ENCODE measurements at regions not wholly inside any gene's neighbourhood (a gene's known extent, or its start where the extent isn't known, plus 50 kb on each side); places are given as distances from the start of the nearest gene placed in this dataset.

DNA sequence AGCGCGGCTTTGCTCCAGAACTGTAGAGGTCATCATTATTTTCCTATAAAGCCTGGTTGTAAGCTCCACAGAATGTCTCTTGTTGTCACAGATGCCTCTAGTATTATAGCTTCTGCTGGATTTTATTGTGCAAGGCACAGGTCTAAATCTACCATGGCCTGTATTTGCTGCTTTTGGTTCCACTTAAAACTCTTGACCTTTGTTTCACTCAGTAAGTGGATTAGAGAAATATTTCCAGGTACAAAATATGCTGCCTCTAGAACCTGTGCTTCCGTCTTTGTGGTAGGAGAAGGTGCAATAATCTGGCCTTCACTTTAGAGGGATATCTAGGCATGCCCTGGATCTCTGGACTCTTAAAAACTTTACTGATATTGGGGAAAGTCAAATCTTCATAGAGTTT lies 476.6 kb upstream of the CD180 start (continued):
- no peak for TF ChIP-seq CHD2 (IDR thresholded peaks at IDR 0.05; ENCODE audit: borderline replicate concordance, low read depth, low read length)
- TF ChIP-seq, protein P1, sequence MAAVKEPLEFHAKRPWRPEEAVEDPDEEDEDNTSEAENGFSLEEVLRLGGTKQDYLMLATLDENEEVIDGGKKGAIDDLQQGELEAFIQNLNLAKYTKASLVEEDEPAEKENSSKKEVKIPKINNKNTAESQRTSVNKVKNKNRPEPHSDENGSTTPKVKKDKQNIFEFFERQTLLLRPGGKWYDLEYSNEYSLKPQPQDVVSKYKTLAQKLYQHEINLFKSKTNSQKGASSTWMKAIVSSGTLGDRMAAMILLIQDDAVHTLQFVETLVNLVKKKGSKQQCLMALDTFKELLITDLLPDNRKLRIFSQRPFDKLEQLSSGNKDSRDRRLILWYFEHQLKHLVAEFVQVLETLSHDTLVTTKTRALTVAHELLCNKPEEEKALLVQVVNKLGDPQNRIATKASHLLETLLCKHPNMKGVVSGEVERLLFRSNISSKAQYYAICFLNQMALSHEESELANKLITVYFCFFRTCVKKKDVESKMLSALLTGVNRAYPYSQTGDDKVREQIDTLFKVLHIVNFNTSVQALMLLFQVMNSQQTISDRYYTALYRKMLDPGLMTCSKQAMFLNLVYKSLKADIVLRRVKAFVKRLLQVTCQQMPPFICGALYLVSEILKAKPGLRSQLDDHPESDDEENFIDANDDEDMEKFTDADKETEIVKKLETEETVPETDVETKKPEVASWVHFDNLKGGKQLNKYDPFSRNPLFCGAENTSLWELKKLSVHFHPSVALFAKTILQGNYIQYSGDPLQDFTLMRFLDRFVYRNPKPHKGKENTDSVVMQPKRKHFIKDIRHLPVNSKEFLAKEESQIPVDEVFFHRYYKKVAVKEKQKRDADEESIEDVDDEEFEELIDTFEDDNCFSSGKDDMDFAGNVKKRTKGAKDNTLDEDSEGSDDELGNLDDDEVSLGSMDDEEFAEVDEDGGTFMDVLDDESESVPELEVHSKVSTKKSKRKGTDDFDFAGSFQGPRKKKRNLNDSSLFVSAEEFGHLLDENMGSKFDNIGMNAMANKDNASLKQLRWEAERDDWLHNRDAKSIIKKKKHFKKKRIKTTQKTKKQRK (IDR thresholded peaks at IDR 0.05; ENCODE audit: low read depth, low read length): no peak
- TF ChIP-seq, protein P2, sequence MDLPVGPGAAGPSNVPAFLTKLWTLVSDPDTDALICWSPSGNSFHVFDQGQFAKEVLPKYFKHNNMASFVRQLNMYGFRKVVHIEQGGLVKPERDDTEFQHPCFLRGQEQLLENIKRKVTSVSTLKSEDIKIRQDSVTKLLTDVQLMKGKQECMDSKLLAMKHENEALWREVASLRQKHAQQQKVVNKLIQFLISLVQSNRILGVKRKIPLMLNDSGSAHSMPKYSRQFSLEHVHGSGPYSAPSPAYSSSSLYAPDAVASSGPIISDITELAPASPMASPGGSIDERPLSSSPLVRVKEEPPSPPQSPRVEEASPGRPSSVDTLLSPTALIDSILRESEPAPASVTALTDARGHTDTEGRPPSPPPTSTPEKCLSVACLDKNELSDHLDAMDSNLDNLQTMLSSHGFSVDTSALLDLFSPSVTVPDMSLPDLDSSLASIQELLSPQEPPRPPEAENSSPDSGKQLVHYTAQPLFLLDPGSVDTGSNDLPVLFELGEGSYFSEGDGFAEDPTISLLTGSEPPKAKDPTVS (IDR thresholded peaks at IDR 0.05; ENCODE audit: low read depth, low read length): no peak
- TF ChIP-seq, protein P3, sequence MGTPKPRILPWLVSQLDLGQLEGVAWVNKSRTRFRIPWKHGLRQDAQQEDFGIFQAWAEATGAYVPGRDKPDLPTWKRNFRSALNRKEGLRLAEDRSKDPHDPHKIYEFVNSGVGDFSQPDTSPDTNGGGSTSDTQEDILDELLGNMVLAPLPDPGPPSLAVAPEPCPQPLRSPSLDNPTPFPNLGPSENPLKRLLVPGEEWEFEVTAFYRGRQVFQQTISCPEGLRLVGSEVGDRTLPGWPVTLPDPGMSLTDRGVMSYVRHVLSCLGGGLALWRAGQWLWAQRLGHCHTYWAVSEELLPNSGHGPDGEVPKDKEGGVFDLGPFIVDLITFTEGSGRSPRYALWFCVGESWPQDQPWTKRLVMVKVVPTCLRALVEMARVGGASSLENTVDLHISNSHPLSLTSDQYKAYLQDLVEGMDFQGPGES (IDR thresholded peaks at IDR 0.05): no peak
- no peak for TF ChIP-seq YY1 (IDR thresholded peaks at IDR 0.05; ENCODE audit: low read depth, low read length)
- TF ChIP-seq RBBP5 (conservative IDR thresholded peaks at IDR 0.05): no peak
- TF ChIP-seq, protein P4, sequence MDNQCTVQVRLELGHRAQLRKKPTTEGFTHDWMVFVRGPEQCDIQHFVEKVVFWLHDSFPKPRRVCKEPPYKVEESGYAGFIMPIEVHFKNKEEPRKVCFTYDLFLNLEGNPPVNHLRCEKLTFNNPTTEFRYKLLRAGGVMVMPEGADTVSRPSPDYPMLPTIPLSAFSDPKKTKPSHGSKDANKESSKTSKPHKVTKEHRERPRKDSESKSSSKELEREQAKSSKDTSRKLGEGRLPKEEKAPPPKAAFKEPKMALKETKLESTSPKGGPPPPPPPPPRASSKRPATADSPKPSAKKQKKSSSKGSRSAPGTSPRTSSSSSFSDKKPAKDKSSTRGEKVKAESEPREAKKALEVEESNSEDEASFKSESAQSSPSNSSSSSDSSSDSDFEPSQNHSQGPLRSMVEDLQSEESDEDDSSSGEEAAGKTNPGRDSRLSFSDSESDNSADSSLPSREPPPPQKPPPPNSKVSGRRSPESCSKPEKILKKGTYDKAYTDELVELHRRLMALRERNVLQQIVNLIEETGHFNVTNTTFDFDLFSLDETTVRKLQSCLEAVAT (IDR thresholded peaks at IDR 0.05): no peak
